ENCODE measurements at regions not wholly inside any gene's neighbourhood (a gene's known extent, or its start where the extent isn't known, plus 50 kb on each side); places are given as distances from the start of the nearest gene placed in this dataset.

- TF ChIP-seq, protein P1, sequence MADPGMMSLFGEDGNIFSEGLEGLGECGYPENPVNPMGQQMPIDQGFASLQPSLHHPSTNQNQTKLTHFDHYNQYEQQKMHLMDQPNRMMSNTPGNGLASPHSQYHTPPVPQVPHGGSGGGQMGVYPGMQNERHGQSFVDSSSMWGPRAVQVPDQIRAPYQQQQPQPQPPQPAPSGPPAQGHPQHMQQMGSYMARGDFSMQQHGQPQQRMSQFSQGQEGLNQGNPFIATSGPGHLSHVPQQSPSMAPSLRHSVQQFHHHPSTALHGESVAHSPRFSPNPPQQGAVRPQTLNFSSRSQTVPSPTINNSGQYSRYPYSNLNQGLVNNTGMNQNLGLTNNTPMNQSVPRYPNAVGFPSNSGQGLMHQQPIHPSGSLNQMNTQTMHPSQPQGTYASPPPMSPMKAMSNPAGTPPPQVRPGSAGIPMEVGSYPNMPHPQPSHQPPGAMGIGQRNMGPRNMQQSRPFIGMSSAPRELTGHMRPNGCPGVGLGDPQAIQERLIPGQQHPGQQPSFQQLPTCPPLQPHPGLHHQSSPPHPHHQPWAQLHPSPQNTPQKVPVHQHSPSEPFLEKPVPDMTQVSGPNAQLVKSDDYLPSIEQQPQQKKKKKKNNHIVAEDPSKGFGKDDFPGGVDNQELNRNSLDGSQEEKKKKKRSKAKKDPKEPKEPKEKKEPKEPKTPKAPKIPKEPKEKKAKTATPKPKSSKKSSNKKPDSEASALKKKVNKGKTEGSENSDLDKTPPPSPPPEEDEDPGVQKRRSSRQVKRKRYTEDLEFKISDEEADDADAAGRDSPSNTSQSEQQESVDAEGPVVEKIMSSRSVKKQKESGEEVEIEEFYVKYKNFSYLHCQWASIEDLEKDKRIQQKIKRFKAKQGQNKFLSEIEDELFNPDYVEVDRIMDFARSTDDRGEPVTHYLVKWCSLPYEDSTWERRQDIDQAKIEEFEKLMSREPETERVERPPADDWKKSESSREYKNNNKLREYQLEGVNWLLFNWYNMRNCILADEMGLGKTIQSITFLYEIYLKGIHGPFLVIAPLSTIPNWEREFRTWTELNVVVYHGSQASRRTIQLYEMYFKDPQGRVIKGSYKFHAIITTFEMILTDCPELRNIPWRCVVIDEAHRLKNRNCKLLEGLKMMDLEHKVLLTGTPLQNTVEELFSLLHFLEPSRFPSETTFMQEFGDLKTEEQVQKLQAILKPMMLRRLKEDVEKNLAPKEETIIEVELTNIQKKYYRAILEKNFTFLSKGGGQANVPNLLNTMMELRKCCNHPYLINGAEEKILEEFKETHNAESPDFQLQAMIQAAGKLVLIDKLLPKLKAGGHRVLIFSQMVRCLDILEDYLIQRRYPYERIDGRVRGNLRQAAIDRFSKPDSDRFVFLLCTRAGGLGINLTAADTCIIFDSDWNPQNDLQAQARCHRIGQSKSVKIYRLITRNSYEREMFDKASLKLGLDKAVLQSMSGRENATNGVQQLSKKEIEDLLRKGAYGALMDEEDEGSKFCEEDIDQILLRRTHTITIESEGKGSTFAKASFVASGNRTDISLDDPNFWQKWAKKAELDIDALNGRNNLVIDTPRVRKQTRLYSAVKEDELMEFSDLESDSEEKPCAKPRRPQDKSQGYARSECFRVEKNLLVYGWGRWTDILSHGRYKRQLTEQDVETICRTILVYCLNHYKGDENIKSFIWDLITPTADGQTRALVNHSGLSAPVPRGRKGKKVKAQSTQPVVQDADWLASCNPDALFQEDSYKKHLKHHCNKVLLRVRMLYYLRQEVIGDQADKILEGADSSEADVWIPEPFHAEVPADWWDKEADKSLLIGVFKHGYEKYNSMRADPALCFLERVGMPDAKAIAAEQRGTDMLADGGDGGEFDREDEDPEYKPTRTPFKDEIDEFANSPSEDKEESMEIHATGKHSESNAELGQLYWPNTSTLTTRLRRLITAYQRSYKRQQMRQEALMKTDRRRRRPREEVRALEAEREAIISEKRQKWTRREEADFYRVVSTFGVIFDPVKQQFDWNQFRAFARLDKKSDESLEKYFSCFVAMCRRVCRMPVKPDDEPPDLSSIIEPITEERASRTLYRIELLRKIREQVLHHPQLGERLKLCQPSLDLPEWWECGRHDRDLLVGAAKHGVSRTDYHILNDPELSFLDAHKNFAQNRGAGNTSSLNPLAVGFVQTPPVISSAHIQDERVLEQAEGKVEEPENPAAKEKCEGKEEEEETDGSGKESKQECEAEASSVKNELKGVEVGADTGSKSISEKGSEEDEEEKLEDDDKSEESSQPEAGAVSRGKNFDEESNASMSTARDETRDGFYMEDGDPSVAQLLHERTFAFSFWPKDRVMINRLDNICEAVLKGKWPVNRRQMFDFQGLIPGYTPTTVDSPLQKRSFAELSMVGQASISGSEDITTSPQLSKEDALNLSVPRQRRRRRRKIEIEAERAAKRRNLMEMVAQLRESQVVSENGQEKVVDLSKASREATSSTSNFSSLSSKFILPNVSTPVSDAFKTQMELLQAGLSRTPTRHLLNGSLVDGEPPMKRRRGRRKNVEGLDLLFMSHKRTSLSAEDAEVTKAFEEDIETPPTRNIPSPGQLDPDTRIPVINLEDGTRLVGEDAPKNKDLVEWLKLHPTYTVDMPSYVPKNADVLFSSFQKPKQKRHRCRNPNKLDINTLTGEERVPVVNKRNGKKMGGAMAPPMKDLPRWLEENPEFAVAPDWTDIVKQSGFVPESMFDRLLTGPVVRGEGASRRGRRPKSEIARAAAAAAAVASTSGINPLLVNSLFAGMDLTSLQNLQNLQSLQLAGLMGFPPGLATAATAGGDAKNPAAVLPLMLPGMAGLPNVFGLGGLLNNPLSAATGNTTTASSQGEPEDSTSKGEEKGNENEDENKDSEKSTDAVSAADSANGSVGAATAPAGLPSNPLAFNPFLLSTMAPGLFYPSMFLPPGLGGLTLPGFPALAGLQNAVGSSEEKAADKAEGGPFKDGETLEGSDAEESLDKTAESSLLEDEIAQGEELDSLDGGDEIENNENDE (IDR thresholded peaks at IDR 0.05; ENCODE audit: insufficient replicate concordance, low read length), result no peak
- no peak for TF ChIP-seq SAP30 (IDR thresholded peaks at IDR 0.05; ENCODE audit: insufficient read depth, insufficient replicate concordance, low read length)
- no peak for TF ChIP-seq TAF7 (optimal IDR thresholded peaks at IDR 0.05; ENCODE audit: borderline replicate concordance, low read depth, low read length)
- TF ChIP-seq BCL11A (IDR thresholded peaks at IDR 0.05; ENCODE audit: low read depth in 2 of 2, low read length in 2 of 2), result no peak
- no peak for TF ChIP-seq TCF12 (IDR thresholded peaks at IDR 0.05; ENCODE audit: low read depth, low read length)
- TF ChIP-seq GABPA (IDR thresholded peaks at IDR 0.05; ENCODE audit: borderline replicate concordance, insufficient read depth, low read length), result no peak
- TF ChIP-seq JUN (IDR thresholded peaks at IDR 0.05; ENCODE audit: low read depth, low read length), result no peak
- TF ChIP-seq POU5F1 (IDR thresholded peaks at IDR 0.05; ENCODE audit: low read depth, low read length), result no peak
These were observed 74.4 kb upstream of the PMEPA1 start (continued) for GRCh38 chr20:57783956-57784837.

Data from H1 (cell line).